ENCODE measurements at regions not wholly inside any gene's neighbourhood (a gene's known extent, or its start where the extent isn't known, plus 50 kb on each side); places are given as distances from the start of the nearest gene placed in this dataset.

- TF ChIP-seq CTCF (conservative IDR thresholded peaks at IDR 0.05 in 1 of 2, IDR thresholded peaks at IDR 0.05 in 1 of 2; ENCODE audit: low read depth in 1 of 2, low read length in 2 of 2) (no peak), EZH2 (IDR thresholded peaks at IDR 0.05; ENCODE audit: low read length, missing control alignments) (no peak)
These were observed 85.4 kb upstream of the SLC13A1 start for GRCh38 chr7:123285076-123285700.

Measured in fibroblast of lung (primary cell).